ENCODE measurements at regions not wholly inside any gene's neighbourhood (a gene's known extent, or its start where the extent isn't known, plus 50 kb on each side); places are given as distances from the start of the nearest gene placed in this dataset.

GRCh38 chr3:24899373-24899772 is 404.7 kb upstream of the THRB start:
- no peak for DNase-seq (ENCODE audit: low spot score)
- no peak for TF ChIP-seq CTCF (IDR thresholded peaks at IDR 0.05; ENCODE audit: extremely low read depth, insufficient read depth, missing control alignments)
- in situ Hi-C loops (cut with MboI; ENCODE audit: low pct_unique_long_range_greater_than_20kb, low sequenced_read_pairs, unreplicated experiment), result no loop called here

DNA sequence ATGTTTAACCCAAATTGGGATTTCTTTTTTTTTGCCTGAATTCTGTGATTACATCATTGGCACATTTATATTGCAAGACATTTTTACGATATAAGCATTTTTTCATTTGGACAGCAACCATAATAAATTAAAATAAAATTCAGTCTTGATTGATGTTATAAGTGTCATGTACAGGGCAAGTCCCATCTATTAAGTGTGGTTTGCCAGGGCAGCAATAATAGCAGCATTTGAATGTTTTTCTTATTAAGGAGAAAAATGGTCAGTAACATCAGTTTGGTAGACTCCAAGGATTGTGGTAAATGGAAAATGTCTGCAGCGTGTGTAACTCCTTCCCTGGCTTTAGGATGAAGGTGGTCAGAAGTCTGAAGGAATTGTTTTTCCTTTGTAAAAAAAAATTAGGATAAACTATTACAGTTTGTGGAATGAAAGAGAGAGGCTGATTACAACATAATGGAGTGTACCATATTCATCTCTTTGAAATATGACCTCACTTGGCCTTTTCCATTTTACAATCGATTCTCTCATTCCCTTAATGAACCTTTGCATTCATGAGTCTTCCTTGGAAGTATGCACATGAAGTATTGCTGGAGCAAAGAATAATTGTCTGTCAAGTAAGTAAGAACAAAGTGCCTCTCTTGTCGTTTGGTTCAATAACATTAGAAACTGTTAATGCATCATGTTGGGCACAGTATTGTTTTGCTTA is 405.4 kb upstream of the THRB start:
- in situ Hi-C loops (cut with MboI; ENCODE audit: low pct_unique_long_range_greater_than_20kb, low sequenced_read_pairs, unreplicated experiment), result no loop called here
- no peak for DNase-seq (ENCODE audit: low spot score)
- TF ChIP-seq CTCF (IDR thresholded peaks at IDR 0.05; ENCODE audit: extremely low read depth, insufficient read depth, missing control alignments), result no peak

DNA sequence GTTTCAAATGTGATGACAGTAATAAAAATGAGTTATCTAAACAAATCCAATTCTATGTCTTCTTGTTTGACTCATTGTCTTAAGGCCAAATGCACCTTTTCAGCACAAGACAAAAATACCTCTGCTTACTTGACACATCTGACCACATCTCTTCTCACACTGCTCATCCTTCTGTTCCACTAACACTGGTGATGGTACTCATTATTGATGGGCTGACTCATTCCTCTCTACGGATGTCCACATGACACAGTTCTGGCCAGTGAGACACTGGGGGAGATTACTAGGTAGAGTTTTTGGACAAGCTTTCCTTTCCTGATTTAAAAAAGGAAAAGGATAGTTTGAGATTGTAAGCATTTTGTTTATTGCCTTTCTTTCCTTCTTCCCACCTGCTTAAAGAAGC is 410.6 kb upstream of the THRB start:
- in situ Hi-C loops (cut with MboI; ENCODE audit: low pct_unique_long_range_greater_than_20kb, low sequenced_read_pairs, unreplicated experiment), result no loop called here
- no peak for TF ChIP-seq CTCF (IDR thresholded peaks at IDR 0.05; ENCODE audit: extremely low read depth, insufficient read depth, missing control alignments)
- no peak for DNase-seq (ENCODE audit: low spot score)

GRCh38 chr3:24907106-24907505 is 412.5 kb upstream of the THRB start:
- DNase-seq (ENCODE audit: low spot score), result no peak
- no peak for TF ChIP-seq CTCF (IDR thresholded peaks at IDR 0.05; ENCODE audit: extremely low read depth, insufficient read depth, missing control alignments)
- in situ Hi-C loops (cut with MboI; ENCODE audit: low pct_unique_long_range_greater_than_20kb, low sequenced_read_pairs, unreplicated experiment), result no loop called here

DNA sequence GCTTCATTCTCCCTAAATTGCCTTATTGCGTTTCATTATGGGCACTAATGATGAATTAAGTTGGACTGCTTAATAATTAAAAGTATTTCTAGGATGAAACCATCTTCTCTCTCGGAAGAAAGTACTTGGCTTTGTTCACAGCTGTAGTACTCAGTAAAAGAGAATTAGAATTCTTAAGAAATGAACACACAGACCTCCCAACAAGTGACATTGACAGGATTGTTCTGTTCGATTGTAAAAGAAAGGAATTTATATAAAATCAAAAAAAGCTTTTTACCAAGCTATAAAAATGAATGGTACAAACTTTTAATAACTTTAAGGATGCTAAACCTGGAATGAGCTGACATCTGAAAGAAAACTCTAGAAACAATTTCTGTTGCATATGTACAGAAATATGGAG is 416.4 kb upstream of the THRB start:
- no peak for DNase-seq (ENCODE audit: low spot score)
- in situ Hi-C loops (cut with MboI; ENCODE audit: low pct_unique_long_range_greater_than_20kb, low sequenced_read_pairs, unreplicated experiment), result no loop called here
- no peak for TF ChIP-seq CTCF (IDR thresholded peaks at IDR 0.05; ENCODE audit: extremely low read depth, insufficient read depth, missing control alignments)

- DNase-seq (ENCODE audit: low spot score), result no peak
- in situ Hi-C loops (cut with MboI; ENCODE audit: low pct_unique_long_range_greater_than_20kb, low sequenced_read_pairs, unreplicated experiment), result no loop called here
- TF ChIP-seq CTCF (IDR thresholded peaks at IDR 0.05; ENCODE audit: extremely low read depth, insufficient read depth, missing control alignments), result no peak
These were observed 421.0 kb upstream of the THRB start for GRCh38 chr3:24915639-24916038.

Measured in GM13977 (cell line).